ENCODE measurements at regions not wholly inside any gene's neighbourhood (a gene's known extent, or its start where the extent isn't known, plus 50 kb on each side); places are given as distances from the start of the nearest gene placed in this dataset.

GRCh38 chr6:91632308-91632707 lies 1045.4 kb upstream of the MAP3K7 start:
- TF ChIP-seq POLR2A (IDR thresholded peaks at IDR 0.05), result no peak
- TF ChIP-seq CTCF (IDR thresholded peaks at IDR 0.05), result no peak

Measured in breast epithelium (tissue), 3 donors.